ENCODE measurements at regions not wholly inside any gene's neighbourhood (a gene's known extent, or its start where the extent isn't known, plus 50 kb on each side); places are given as distances from the start of the nearest gene placed in this dataset.

DNA sequence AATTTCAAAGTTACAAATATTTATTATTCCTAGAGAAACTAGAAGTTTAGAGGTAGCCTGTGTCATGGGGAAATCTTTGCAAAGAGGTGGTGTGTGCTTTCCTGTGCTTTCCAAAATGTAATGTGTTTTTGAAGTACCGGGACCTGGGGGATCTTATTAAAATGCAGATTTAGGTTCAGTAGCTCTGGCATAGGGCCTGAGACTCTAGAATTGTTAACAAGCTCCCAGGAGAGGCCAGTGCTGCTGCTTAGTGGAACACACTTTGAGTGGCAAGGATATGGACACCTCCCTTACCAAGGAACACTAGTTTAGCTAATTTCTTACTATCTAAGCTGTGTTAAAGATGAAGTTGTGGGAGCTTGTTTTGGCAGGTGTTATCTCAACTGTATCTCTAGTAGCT is 428.9 kb downstream of the VGLL3 start:
- H3K9me3 ChIP-seq: no peaks in the 10 kb centered on the region
- no peak for TF ChIP-seq POLR2A (IDR thresholded peaks at IDR 0.05)
- TF ChIP-seq, protein P1, sequence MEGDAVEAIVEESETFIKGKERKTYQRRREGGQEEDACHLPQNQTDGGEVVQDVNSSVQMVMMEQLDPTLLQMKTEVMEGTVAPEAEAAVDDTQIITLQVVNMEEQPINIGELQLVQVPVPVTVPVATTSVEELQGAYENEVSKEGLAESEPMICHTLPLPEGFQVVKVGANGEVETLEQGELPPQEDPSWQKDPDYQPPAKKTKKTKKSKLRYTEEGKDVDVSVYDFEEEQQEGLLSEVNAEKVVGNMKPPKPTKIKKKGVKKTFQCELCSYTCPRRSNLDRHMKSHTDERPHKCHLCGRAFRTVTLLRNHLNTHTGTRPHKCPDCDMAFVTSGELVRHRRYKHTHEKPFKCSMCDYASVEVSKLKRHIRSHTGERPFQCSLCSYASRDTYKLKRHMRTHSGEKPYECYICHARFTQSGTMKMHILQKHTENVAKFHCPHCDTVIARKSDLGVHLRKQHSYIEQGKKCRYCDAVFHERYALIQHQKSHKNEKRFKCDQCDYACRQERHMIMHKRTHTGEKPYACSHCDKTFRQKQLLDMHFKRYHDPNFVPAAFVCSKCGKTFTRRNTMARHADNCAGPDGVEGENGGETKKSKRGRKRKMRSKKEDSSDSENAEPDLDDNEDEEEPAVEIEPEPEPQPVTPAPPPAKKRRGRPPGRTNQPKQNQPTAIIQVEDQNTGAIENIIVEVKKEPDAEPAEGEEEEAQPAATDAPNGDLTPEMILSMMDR (IDR thresholded peaks at IDR 0.05): no peak
- H3K4me3 ChIP-seq: no peak overlapping the region
- no peaks in the 10 kb centered on the region for H3K36me3 ChIP-seq
- H3K4me1 ChIP-seq: no peaks in the 10 kb centered on the region
- intact Hi-C loops (cut with DNase I; ENCODE audit: low total_unique reads): no loop called here
- H3K27ac ChIP-seq: no peak overlapping the region
- DNase-seq: no peak
- no peaks in the 10 kb centered on the region for H3K27me3 ChIP-seq

GRCh38 chr3:86561215-86561614 is 429.7 kb downstream of the VGLL3 start:
- TF ChIP-seq, protein P1 (IDR thresholded peaks at IDR 0.05): no peak
- TF ChIP-seq POLR2A (IDR thresholded peaks at IDR 0.05): no peak
- H3K27ac ChIP-seq: no peak overlapping the region
- H3K9me3 ChIP-seq: no peaks in the 10 kb centered on the region
- no peaks in the 10 kb centered on the region for H3K27me3 ChIP-seq
- DNase-seq: no peak
- no peaks in the 10 kb centered on the region for H3K36me3 ChIP-seq
- H3K4me1 ChIP-seq: no peaks in the 10 kb centered on the region
- intact Hi-C loops (cut with DNase I; ENCODE audit: low total_unique reads): no loop called here
- no peak overlapping the region for H3K4me3 ChIP-seq

DNA sequence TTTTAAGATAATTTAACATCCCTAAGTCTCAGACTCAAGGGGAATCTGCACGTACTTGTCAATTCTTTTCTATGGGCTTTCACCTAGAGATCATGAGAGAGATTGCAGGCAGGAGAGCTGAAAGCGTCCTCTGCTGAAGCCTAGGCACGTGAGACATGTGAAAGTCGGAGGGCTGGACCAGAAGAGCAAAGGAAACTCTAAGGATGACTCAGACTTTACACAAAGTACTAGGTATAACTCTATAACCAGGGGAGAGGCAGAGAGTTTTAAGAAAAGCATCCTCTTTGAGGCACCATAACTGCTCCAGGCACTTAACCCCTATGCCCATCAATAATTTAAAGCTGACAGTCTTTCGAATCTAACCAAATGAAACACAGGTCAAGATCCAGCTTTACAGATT is 436.6 kb downstream of the VGLL3 start:
- Histone ChIP-seq H3K27me3 (no peaks in the 10 kb centered on the region), H3K4me3 (no peak overlapping the region), H3K4me1 (no peaks in the 10 kb centered on the region), H3K27ac (no peak overlapping the region), H3K9me3 (no peaks in the 10 kb centered on the region), H3K36me3 (no peaks in the 10 kb centered on the region)
- TF ChIP-seq, protein P1 (IDR thresholded peaks at IDR 0.05): no peak
- no peak for TF ChIP-seq POLR2A (IDR thresholded peaks at IDR 0.05)
- no peak for DNase-seq
- intact Hi-C loops (cut with DNase I; ENCODE audit: low total_unique reads): no loop called here

GRCh38 chr3:86547692-86548091 is 443.3 kb downstream of the VGLL3 start:
- DNase-seq: no peak
- intact Hi-C loops (cut with DNase I; ENCODE audit: low total_unique reads): no loop called here
- Histone ChIP-seq H3K4me1 (no peaks in the 10 kb centered on the region), H3K4me3 (no peak overlapping the region), H3K27me3 (no peaks in the 10 kb centered on the region), H3K36me3 (no peaks in the 10 kb centered on the region), H3K27ac (no peak overlapping the region), H3K9me3 (no peaks in the 10 kb centered on the region)
- TF ChIP-seq, protein P1 (IDR thresholded peaks at IDR 0.05): no peak
- no peak for TF ChIP-seq POLR2A (IDR thresholded peaks at IDR 0.05)

GRCh38 chr3:86537171-86537570 is 453.8 kb downstream of the VGLL3 start:
- TF ChIP-seq POLR2A (IDR thresholded peaks at IDR 0.05): no peak
- TF ChIP-seq, protein P1 (IDR thresholded peaks at IDR 0.05): no peak
- intact Hi-C loops (cut with DNase I; ENCODE audit: low total_unique reads): no loop called here
- DNase-seq: no peak
- H3K4me1 ChIP-seq: no peaks in the 10 kb centered on the region
- no peaks in the 10 kb centered on the region for H3K27me3 ChIP-seq
- H3K9me3 ChIP-seq: no peaks in the 10 kb centered on the region
- H3K27ac ChIP-seq: no peak overlapping the region
- H3K4me3 ChIP-seq: no peak overlapping the region
- H3K36me3 ChIP-seq: no peaks in the 10 kb centered on the region

Measured in uterus (tissue), 3 donors.